PC-3 (cell line): ENCODE measurements at regions not wholly inside any gene's neighbourhood (a gene's known extent, or its start where the extent isn't known, plus 50 kb on each side); places are given as distances from the start of the nearest gene placed in this dataset.

Experiments
- ATAC-seq: fragments of 200-7000 bp; cut with Tn5 transposase; 2 replicates; pipeline ENCODE4 v1.9.1; 2020; ENCODE audit warnings: mild to moderate bottlenecking, moderate library complexity
- BruUV-seq: library from RNA; stranded (reverse); fragments of 400-500 nt; replicated peaks from 2 replicates; lab custom pipeline; 2021; lab: Mats Ljungman, UMichigan
- CTCF ChIA-PET: fragments of 300-600 bp; sonication (Branson Sonifier 250); formaldehyde crosslinking; loops from one replicate; lab custom pipeline; 2022; ENCODE audit warnings: antibody characterized with exemption; lab: Charles Lee
- POLR2A ChIA-PET: fragments of 300-600 bp; sonication (Branson Sonifier 250); formaldehyde crosslinking; loops from one replicate; lab custom pipeline; 2022; ENCODE audit warnings: antibody characterized with exemption; ENCODE audit not compliant: unreplicated experiment; lab: Charles Lee
- DNase-seq: peaks from one replicate; pipeline ENCODE4 v3.0.0-alpha.2; 2015
- H2AFZ ChIP-seq: fragments of 300-600 bp; sonication (generic); 2 replicates; pipeline ENCODE4 v1.6.0; 2016; ENCODE audit warnings: antibody characterized with exemption, low read length
- H3F3A ChIP-seq: fragments of 300-600 bp; sonication (generic); one replicate; pipeline ENCODE4 v1.6.0; 2017; ENCODE audit warnings: antibody characterized with exemption, low read length, control low read depth, mild to moderate bottlenecking; ENCODE audit not compliant: unreplicated experiment
- H3K27ac ChIP-seq: fragments of 300-600 bp; sonication (generic); 2 replicates; pipeline ENCODE4 v1.5.1; 2016; ENCODE audit warnings: mild to moderate bottlenecking, low read length
- H3K27me3 ChIP-seq: fragments of 300-600 bp; sonication (generic); 2 replicates; pipeline ENCODE4 v1.6.1; 2016; ENCODE audit warnings: low read length, mixed read lengths
- H3K36me3 ChIP-seq: fragments of 300-600 bp; sonication (generic); 2 replicates; pipeline ENCODE4 v1.6.1; 2016; ENCODE audit warnings: low read depth, mixed run types, low read length, mixed read lengths
- H3K4me1 ChIP-seq: fragments of 300-600 bp; sonication (generic); 2 replicates; pipeline ENCODE4 v1.5.1; 2016; ENCODE audit warnings: low read length; ENCODE audit not compliant: insufficient read depth
- H3K4me2 ChIP-seq: fragments of 300-600 bp; sonication (generic); 2 replicates; pipeline ENCODE4 v1.6.0; 2016; ENCODE audit warnings: low read length
- H3K4me3 ChIP-seq: fragments of 300-600 bp; sonication (generic); 2 replicates; pipeline ENCODE4 v1.5.1; 2016; ENCODE audit warnings: mild to moderate bottlenecking, low read length, mixed read lengths
- H3K79me2 ChIP-seq: fragments of 300-600 bp; sonication (generic); 2 replicates; pipeline ENCODE4 v1.6.1; 2017; ENCODE audit warnings: low read length, mixed read lengths
- H3K9ac ChIP-seq: fragments of 300-600 bp; sonication (generic); 2 replicates; pipeline ENCODE4 v1.6.0; 2016; ENCODE audit warnings: mild to moderate bottlenecking, low read length
- H3K9me2 ChIP-seq: fragments of 300-600 bp; sonication (generic); replicated peaks from 2 replicates; pipeline ENCODE4 v1.6.1; 2016; ENCODE audit warnings: mixed run types, low read length, mixed read lengths
- H3K9me3 ChIP-seq: fragments of 300-600 bp; sonication (generic); 2 replicates; pipeline ENCODE4 v1.6.1; 2016; ENCODE audit warnings: low read length, mixed read lengths
- H4K20me1 ChIP-seq: fragments of 300-600 bp; sonication (generic); 2 replicates; pipeline ENCODE4 v1.6.1; 2016; ENCODE audit warnings: low read length, mixed read lengths
- EZH2 ChIP-seq: fragments of 300-600 bp; sonication (generic); IDR thresholded peaks from one replicate; pipeline ENCODE4 v1.6.1; 2017; ENCODE audit warnings: antibody characterized with exemption, mild to moderate bottlenecking, low read length; ENCODE audit not compliant: unreplicated experiment
- EZH2phosphoT487 ChIP-seq: fragments of 300-600 bp; sonication (generic); IDR thresholded peaks from 2 replicates; pipeline ENCODE4 v1.6.1; 2018; ENCODE audit warnings: mild to moderate bottlenecking, antibody characterized with exemption, low read length, borderline replicate concordance
- intact Hi-C: fragments of 100-400 bp; cut with micrococcal nuclease; formaldehyde crosslinking; loops from 2 replicates; pipeline ENCODE4 v1.9.0; 2023
- TF ChIP-seq, protein P1 (sequence below): fragments of 300-600 bp; sonication (generic); conservative IDR thresholded peaks from 2 replicates; pipeline ENCODE4 v1.5.1; 2017; ENCODE audit warnings: antibody characterized with exemption, low read depth, mild to moderate bottlenecking, low read length

DNA sequence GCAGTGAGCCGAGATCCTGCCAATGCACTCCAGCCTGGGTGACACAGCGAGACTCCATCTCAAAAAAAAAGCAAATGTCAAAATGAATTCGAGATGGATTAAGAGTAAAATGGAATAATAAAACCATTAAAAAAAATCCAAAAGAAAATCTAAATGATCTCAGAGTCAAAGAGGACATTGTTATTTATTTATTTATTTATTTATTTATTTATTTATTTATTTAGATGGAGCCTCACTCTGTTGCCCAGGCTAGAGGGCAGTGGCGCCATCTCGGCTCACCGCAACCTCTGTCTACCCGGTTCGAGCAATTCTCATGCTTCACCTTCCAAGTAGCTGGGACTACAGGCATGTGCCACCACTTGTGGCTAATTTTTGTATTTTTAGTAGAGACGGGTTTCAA is 349.2 kb downstream of the ANKRD30A start:
- Histone ChIP-seq H3F3A (no peaks in the 10 kb centered on the region), H4K20me1 (no peaks in the 10 kb centered on the region), H3K36me3 (no peaks in the 10 kb centered on the region), H3K27ac (no peak overlapping the region), H3K9me3 (no peaks in the 10 kb centered on the region), H2AFZ (no peak overlapping the region), H3K4me1 (peaks cover 7% of the 10 kb centered on the region), H3K79me2 (no peaks in the 10 kb centered on the region), H3K9ac (no peak overlapping the region), H3K9me2 (no peaks in the 10 kb centered on the region), H3K4me2 (no peak overlapping the region), H3K4me3 (no peak overlapping the region), H3K27me3 (no peaks in the 10 kb centered on the region)
- no peak for ATAC-seq
- no TSS peak for BruUV-seq
- TF ChIP-seq EZH2 (no peak), EZH2phosphoT487 (no peak)
- TF ChIP-seq, protein P1, sequence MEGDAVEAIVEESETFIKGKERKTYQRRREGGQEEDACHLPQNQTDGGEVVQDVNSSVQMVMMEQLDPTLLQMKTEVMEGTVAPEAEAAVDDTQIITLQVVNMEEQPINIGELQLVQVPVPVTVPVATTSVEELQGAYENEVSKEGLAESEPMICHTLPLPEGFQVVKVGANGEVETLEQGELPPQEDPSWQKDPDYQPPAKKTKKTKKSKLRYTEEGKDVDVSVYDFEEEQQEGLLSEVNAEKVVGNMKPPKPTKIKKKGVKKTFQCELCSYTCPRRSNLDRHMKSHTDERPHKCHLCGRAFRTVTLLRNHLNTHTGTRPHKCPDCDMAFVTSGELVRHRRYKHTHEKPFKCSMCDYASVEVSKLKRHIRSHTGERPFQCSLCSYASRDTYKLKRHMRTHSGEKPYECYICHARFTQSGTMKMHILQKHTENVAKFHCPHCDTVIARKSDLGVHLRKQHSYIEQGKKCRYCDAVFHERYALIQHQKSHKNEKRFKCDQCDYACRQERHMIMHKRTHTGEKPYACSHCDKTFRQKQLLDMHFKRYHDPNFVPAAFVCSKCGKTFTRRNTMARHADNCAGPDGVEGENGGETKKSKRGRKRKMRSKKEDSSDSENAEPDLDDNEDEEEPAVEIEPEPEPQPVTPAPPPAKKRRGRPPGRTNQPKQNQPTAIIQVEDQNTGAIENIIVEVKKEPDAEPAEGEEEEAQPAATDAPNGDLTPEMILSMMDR, result no peak
- DNase-seq, result no peak
- POLR2A ChIA-PET, result interaction anchor here (0.7 kb wide), 1 partner anchor 79 kb away, joined by 3 read pairs; no protein-coding TSS in a partner anchor
- intact Hi-C loops, result no loop called here
- CTCF ChIA-PET, result no interaction called here

DNA sequence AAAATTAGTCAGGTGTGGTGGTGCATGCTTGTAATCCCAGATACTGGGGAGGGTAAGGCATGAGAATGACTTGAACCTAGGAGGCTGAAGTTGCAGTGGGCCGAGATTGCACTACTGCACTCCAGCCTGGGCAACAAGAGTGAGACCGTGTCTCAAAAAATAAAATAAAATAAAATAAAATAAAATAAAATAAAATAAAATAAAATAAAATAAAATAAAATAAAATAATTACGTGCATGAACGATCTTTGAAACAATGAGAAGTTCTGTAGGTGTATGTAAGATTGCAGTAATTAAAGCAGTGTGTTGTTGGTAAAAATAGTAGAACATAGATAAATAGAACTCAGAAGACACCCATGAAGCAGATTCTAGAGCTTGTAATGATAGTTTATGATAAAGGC is 348.5 kb downstream of the ANKRD30A start:
- no peaks in the 10 kb centered on the region for H3K9me3 ChIP-seq
- H3K27ac ChIP-seq, result no peak overlapping the region
- H3K4me1 ChIP-seq, result peaks cover 7% of the 10 kb centered on the region
- H3K36me3 ChIP-seq, result no peaks in the 10 kb centered on the region
- H3K79me2 ChIP-seq, result no peaks in the 10 kb centered on the region
- ATAC-seq, result no peak
- no peaks in the 10 kb centered on the region for H3K9me2 ChIP-seq
- no peaks in the 10 kb centered on the region for H3K27me3 ChIP-seq
- no peak overlapping the region for H2AFZ ChIP-seq
- no peak overlapping the region for H3K9ac ChIP-seq
- BruUV-seq, result no TSS peak
- DNase-seq, result no peak
- intact Hi-C loops, result no loop called here
- H3K4me2 ChIP-seq, result no peak overlapping the region
- TF ChIP-seq, protein P1, result no peak
- TF ChIP-seq EZH2 (no peak), EZH2phosphoT487 (no peak)
- H3F3A ChIP-seq, result no peaks in the 10 kb centered on the region
- no peaks in the 10 kb centered on the region for H4K20me1 ChIP-seq
- POLR2A ChIA-PET, result no interaction called here
- no peak overlapping the region for H3K4me3 ChIP-seq
- CTCF ChIA-PET, result no interaction called here

DNA sequence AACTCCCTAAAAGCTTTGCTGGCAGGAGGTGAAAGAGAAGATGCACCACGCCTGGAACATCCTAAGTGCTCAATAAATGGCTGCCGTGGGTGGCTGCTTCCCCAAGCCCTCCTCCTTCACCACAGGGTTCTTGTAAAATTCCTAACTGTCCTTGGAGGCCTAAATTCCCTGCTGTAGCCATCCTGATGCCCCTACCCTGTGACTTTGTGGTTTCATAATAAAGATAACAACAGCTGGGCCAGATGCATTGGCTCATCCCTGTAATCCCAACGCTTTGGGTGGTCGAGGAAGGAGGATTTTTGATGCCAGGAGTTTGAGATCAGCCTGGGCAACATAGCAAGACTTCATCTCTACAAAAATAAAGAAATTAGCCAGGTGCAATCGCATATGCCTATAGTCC is 341.8 kb downstream of the ANKRD30A start:
- H3K4me1 ChIP-seq, result no peaks in the 10 kb centered on the region
- CTCF ChIA-PET, result no interaction called here
- no peaks in the 10 kb centered on the region for H3K36me3 ChIP-seq
- ATAC-seq (no peak), DNase-seq (no peak)
- no peak overlapping the region for H3K4me2 ChIP-seq
- TF ChIP-seq EZH2 (no peak), EZH2phosphoT487 (no peak)
- TF ChIP-seq, protein P1, result no peak
- no peaks in the 10 kb centered on the region for H4K20me1 ChIP-seq
- POLR2A ChIA-PET, result no interaction called here
- no peaks in the 10 kb centered on the region for H3K9me3 ChIP-seq
- H3K9me2 ChIP-seq, result no peaks in the 10 kb centered on the region
- H3K27ac ChIP-seq, result no peak overlapping the region
- BruUV-seq, result no TSS peak
- no peaks in the 10 kb centered on the region for H3K27me3 ChIP-seq
- H3K9ac ChIP-seq, result no peak overlapping the region
- H3K79me2 ChIP-seq, result no peaks in the 10 kb centered on the region
- intact Hi-C loops, result no loop called here
- H3F3A ChIP-seq, result no peaks in the 10 kb centered on the region
- H2AFZ ChIP-seq, result no peak overlapping the region
- H3K4me3 ChIP-seq, result no peak overlapping the region
